ENCODE measurements at regions not wholly inside any gene's neighbourhood (a gene's known extent, or its start where the extent isn't known, plus 50 kb on each side); places are given as distances from the start of the nearest gene placed in this dataset.

DNA sequence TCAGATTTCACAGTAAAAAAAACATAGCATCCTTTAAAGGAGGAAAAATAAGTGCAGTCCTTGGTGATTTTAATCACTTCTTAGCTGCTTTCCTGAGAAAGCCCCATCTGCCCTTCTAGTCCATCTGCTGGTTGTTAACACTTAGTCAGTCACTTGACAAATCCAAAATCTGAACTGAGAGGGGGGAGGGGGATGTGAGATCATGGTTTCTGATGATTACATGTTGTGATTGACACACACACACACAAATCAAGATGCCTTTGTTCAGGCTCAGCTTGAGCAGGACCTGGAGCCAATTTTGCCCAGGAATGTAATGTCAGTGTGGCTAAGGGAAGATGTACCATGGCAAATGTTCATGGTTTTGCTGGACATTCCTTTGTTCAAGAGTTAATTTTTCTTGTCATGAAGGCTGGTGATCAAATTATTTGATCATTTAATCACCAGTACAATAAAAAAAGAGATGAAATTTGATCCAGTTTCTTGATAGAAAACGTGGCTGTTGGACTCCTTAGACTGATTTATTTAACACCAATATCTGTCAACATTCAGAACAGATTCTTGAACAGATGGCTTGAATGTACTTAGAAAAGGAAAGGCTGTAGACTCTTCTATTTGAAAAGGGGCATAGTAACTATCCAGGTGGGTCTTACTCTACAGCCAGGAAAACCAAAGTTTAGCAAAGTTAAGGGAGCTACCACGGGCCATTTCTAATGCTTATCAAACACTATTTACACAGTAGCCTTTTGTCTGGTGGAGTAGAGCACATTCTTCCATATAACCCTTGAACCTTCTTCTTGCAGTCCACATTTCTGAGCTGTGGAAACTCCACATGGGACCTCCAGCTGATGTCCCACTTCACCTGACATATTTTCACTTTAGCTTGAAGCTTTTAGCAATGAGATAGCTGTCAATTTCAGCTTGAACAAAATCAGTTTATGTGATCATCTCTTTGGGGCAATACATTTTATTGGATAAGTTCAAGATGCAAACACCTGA is 408.7 kb downstream of the PIK3C3 start:
- no peak for TF ChIP-seq CTCF (IDR thresholded peaks at IDR 0.05)
- no peak for TF ChIP-seq POLR2A (IDR thresholded peaks at IDR 0.05)
